ENCODE measurements at regions not wholly inside any gene's neighbourhood (a gene's known extent, or its start where the extent isn't known, plus 50 kb on each side); places are given as distances from the start of the nearest gene placed in this dataset.

GRCh38 chr5:172550996-172551395, 90.1 kb upstream of the NEURL1B start:
- no peak overlapping the region for H3K4me3 ChIP-seq (ENCODE audit: low read depth, low read length)
- no peak for DNase-seq (ENCODE audit: low read depth)

- DNase-seq (ENCODE audit: low read depth), result no peak
- H3K4me3 ChIP-seq (ENCODE audit: low read depth, low read length), result no peak overlapping the region
Measured at GRCh38 chr5:172550096-172550765, 90.8 kb upstream of the NEURL1B start.

GRCh38 chr5:172549696-172550095, 91.4 kb upstream of the NEURL1B start:
- no peak for DNase-seq (ENCODE audit: low read depth)

GRCh38 chr5:172548981-172549687, 91.9 kb upstream of the NEURL1B start:
- H3K4me3 ChIP-seq (ENCODE audit: low read depth, low read length), result no peak overlapping the region
- no peak for DNase-seq (ENCODE audit: low read depth)

More at GRCh38 chr5:172549696-172550095, 91.4 kb upstream of the NEURL1B start:
- H3K4me3 ChIP-seq (ENCODE audit: low read depth, low read length), result no peak overlapping the region

- H3K4me3 ChIP-seq (ENCODE audit: low read depth, low read length), result no peak overlapping the region
- DNase-seq (ENCODE audit: low read depth), result no peak
Measured at GRCh38 chr5:172548311-172548731, 92.7 kb upstream of the NEURL1B start.

GRCh38 chr5:172546196-172546595, 91.9 kb upstream of the SH3PXD2B start:
- H3K4me3 ChIP-seq (ENCODE audit: low read depth, low read length), result no peak overlapping the region
- no peak for DNase-seq (ENCODE audit: low read depth)

- no peak for DNase-seq (ENCODE audit: low read depth)
- H3K4me3 ChIP-seq (ENCODE audit: low read depth, low read length), result no peak overlapping the region
Measured at GRCh38 chr5:172545291-172545801, 91.0 kb upstream of the SH3PXD2B start.

GRCh38 chr5:172544371-172545095, 90.2 kb upstream of the SH3PXD2B start:
- no peak for DNase-seq (ENCODE audit: low read depth)
- H3K4me3 ChIP-seq (ENCODE audit: low read depth, low read length), result no peak overlapping the region

- no peak overlapping the region for H3K4me3 ChIP-seq (ENCODE audit: low read depth, low read length)
- no peak for DNase-seq (ENCODE audit: low read depth)
Measured at GRCh38 chr5:172543484-172544298, 89.4 kb upstream of the SH3PXD2B start.

- H3K4me3 ChIP-seq (ENCODE audit: low read depth, low read length), result no peak overlapping the region
- DNase-seq (ENCODE audit: low read depth), result no peak
Measured at GRCh38 chr5:172542651-172543131, 88.4 kb upstream of the SH3PXD2B start.

GRCh38 chr5:172541773-172542136, 87.4 kb upstream of the SH3PXD2B start:
- no peak for DNase-seq (ENCODE audit: low read depth)
- no peak overlapping the region for H3K4me3 ChIP-seq (ENCODE audit: low read depth, low read length)

GRCh38 chr5:172541099-172541772, 86.9 kb upstream of the SH3PXD2B start:
- DNase-seq (ENCODE audit: low read depth), result no peak
- H3K4me3 ChIP-seq (ENCODE audit: low read depth, low read length), result no peak overlapping the region

GRCh38 chr5:172540099-172540870, 86.0 kb upstream of the SH3PXD2B start:
- DNase-seq (ENCODE audit: low read depth), result no peak
- H3K4me3 ChIP-seq (ENCODE audit: low read depth, low read length), result no peak overlapping the region

GRCh38 chr5:172535108-172535445, 80.8 kb upstream of the SH3PXD2B start:
- no peak for DNase-seq (ENCODE audit: low read depth)
- no peak overlapping the region for H3K4me3 ChIP-seq (ENCODE audit: low read depth, low read length)

- no peak for DNase-seq (ENCODE audit: low read depth)
- H3K4me3 ChIP-seq (ENCODE audit: low read depth, low read length), result no peak overlapping the region
Measured at GRCh38 chr5:172534229-172535107, 80.1 kb upstream of the SH3PXD2B start.

- no peak overlapping the region for H3K4me3 ChIP-seq (ENCODE audit: low read depth, low read length)
- peak; percentile 22 for DNase-seq (ENCODE audit: low read depth)
Measured at GRCh38 chr5:172533399-172534228, 79.3 kb upstream of the SH3PXD2B start.

GRCh38 chr5:172533058-172533398, 78.7 kb upstream of the SH3PXD2B start:
- no peak overlapping the region for H3K4me3 ChIP-seq (ENCODE audit: low read depth, low read length)
- no peak for DNase-seq (ENCODE audit: low read depth)

Data from skeletal muscle cell (primary cell).